Chondrocyte (in vitro differentiated cells): ENCODE measurements at regions not wholly inside any gene's neighbourhood (a gene's known extent, or its start where the extent isn't known, plus 50 kb on each side); places are given as distances from the start of the nearest gene placed in this dataset.

Experiments used
- DNase-seq: peaks from one replicate; pipeline ENCODE4 v3.0.0; 2021; ENCODE audit warnings: mixed read lengths, low spot score
- H3K27ac Mint-ChIP-seq: one replicate; pipeline ENCODE4 v1.8.0; 2021; ENCODE audit warnings: mild to moderate bottlenecking, moderate library complexity, mixed read lengths; ENCODE audit not compliant: unreplicated experiment
- H3K27me3 Mint-ChIP-seq: 2 replicates; pipeline ENCODE4 v1.8.0; 2021; ENCODE audit warnings: low read depth, mixed read lengths
- H3K36me3 Mint-ChIP-seq: 2 replicates; pipeline ENCODE4 v1.8.0; 2021; ENCODE audit warnings: low read depth, mixed read lengths
- H3K4me1 Mint-ChIP-seq: 2 replicates; pipeline ENCODE4 v1.8.0; 2021; ENCODE audit warnings: low read depth, mild to moderate bottlenecking, mixed read lengths
- H3K4me3 Mint-ChIP-seq: one replicate; pipeline ENCODE4 v1.8.0; 2021; ENCODE audit warnings: mild to moderate bottlenecking, moderate library complexity, mixed read lengths; ENCODE audit not compliant: unreplicated experiment
- H3K9me3 Mint-ChIP-seq: 2 replicates; pipeline ENCODE4 v1.8.0; 2021; ENCODE audit warnings: low read depth, mixed read lengths
- TF ChIP-seq, protein P1 (sequence below): fragments of 200-600 bp; sonication (generic); IDR thresholded peaks from 2 replicates; pipeline ENCODE4 v1.5.0; 2021; ENCODE audit warnings: antibody characterized with exemption, mild to moderate bottlenecking, moderate library complexity

DNA sequence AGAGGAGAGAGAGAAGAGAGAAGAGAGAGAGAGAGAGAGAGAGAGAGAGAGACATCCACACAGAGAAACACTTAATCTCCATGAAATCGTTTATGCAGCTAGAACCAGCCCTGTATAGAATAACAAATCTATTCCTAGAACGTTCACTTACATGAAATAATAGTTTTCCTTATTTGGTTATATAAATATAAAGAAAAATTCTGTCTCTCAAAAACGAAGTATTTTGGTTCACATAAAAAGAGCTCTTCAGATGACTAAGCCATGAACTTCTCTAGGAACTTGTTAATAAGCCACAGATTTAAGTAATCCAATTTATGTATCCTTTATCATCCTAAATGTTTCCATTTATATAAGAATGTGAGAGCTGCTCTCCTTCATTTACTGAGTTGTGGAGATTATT, 1315.1 kb upstream of the PCDH7 start:
- peaks cover 8% of the 10 kb centered on the region for H3K9me3 Mint-ChIP-seq
- DNase-seq: no peak
- H3K36me3 Mint-ChIP-seq: no peaks in the 10 kb centered on the region
- no peaks in the 10 kb centered on the region for H3K27me3 Mint-ChIP-seq
- TF ChIP-seq, protein P1, sequence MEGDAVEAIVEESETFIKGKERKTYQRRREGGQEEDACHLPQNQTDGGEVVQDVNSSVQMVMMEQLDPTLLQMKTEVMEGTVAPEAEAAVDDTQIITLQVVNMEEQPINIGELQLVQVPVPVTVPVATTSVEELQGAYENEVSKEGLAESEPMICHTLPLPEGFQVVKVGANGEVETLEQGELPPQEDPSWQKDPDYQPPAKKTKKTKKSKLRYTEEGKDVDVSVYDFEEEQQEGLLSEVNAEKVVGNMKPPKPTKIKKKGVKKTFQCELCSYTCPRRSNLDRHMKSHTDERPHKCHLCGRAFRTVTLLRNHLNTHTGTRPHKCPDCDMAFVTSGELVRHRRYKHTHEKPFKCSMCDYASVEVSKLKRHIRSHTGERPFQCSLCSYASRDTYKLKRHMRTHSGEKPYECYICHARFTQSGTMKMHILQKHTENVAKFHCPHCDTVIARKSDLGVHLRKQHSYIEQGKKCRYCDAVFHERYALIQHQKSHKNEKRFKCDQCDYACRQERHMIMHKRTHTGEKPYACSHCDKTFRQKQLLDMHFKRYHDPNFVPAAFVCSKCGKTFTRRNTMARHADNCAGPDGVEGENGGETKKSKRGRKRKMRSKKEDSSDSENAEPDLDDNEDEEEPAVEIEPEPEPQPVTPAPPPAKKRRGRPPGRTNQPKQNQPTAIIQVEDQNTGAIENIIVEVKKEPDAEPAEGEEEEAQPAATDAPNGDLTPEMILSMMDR: no peak
- H3K4me1 Mint-ChIP-seq: peaks cover 7% of the 10 kb centered on the region
- no peak overlapping the region for H3K4me3 Mint-ChIP-seq
- no peak overlapping the region for H3K27ac Mint-ChIP-seq

DNA sequence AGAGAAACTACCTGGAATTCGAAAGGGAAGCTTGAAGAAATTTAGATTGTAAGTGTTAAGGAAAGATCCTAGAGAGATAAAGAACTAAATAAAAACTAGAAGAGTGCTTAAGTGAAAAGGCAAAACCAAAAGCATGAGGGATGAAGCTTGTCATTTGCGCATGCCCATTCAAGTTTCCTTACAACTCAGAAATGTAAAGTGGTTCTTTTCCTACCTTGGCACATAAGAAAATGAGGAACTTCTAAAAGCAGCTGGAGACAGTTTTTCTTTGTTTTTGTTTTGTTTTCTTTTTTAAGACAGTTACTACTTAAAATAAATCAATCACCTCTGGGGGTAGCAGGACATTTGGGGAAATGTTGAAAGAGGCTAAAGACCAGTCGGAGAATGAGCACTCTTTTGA, 1304.4 kb upstream of the PCDH7 start:
- H3K4me3 Mint-ChIP-seq: no peak overlapping the region
- no peaks in the 10 kb centered on the region for H3K9me3 Mint-ChIP-seq
- no peaks in the 10 kb centered on the region for H3K27me3 Mint-ChIP-seq
- H3K4me1 Mint-ChIP-seq: no peaks in the 10 kb centered on the region
- no peaks in the 10 kb centered on the region for H3K36me3 Mint-ChIP-seq
- TF ChIP-seq, protein P1: no peak
- no peak for DNase-seq
- no peak overlapping the region for H3K27ac Mint-ChIP-seq

DNA sequence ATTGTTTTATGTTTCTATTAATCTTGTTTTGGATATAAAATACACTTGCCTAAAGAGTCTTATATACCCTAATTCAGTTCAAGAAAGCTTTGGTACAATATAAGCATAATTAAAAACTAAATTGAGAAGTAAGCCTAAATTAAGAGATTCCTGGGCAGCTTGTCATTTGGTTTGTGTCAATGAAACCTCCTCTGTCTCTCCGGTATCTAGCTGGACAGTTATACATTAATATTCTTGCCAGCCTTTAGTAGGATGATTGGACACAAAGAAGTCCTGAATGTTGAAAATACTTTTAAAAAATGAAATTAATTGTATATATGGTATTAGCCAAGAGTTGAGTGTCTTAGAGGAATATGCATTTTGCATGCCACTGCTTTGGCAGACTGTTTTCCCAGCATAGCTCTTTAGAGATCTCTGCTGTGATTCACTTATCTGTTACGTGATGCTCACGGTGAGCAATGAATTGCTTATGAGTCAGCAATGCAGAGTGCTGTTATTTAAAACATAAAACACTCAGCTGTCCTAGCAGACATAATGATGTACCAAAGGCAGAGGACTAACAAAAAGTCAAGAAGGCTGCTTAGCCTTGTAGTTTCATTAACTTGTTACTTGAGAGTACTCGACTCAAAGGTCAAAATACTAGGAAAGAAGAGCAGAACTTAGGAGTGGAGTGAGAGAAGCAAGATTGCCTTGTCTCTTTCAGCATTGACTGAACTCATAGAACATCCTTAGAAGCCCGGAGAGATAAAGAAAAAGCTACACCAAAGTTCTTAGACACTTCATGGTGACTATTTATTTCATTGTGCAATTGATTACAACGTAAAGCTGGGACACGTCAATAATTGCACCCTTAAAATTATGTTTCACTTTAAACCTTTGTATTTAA, 1296.1 kb upstream of the PCDH7 start:
- H3K27ac Mint-ChIP-seq: peak overlapping the region; percentile 34

DNA sequence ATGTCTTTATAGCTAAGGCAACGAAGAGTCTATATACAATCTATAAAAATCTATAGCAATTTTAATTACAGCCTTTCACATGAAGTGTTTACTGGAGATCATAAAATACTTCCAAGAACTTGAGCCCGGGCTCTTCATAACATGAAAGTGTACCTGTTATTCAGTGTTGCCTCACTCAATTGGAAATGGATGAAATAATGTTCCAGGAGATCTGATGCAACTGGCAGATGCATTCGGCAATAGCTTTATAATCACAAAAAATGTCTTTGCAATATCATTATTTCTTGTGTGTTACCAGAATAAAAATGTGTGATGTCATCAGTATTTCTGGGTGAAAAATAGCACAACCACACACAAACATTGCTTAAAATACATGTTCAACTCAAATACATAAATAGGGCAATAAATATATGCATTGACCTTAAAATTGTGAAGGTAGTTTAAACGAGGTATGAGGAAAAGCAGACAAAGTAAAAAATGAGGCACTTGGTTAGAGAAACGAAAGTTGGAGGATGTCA, 1266.8 kb upstream of the PCDH7 start:
- Mint-ChIP-seq H3K9me3 (peaks cover 5% of the 10 kb centered on the region), H3K4me1 (no peaks in the 10 kb centered on the region), H3K27ac (no peak overlapping the region), H3K36me3 (no peaks in the 10 kb centered on the region), H3K27me3 (no peaks in the 10 kb centered on the region), H3K4me3 (no peak overlapping the region)
- no peak for DNase-seq
- TF ChIP-seq, protein P1: no peak

More for the DNA sequence above, 1296.1 kb upstream of the PCDH7 start:
- H3K4me3 Mint-ChIP-seq: no peak overlapping the region
- H3K27me3 Mint-ChIP-seq: no peaks in the 10 kb centered on the region
- H3K36me3 Mint-ChIP-seq: no peaks in the 10 kb centered on the region
- no peak for DNase-seq
- H3K4me1 Mint-ChIP-seq: peaks cover 7% of the 10 kb centered on the region
- no peaks in the 10 kb centered on the region for H3K9me3 Mint-ChIP-seq
- TF ChIP-seq, protein P1: no peak

DNA sequence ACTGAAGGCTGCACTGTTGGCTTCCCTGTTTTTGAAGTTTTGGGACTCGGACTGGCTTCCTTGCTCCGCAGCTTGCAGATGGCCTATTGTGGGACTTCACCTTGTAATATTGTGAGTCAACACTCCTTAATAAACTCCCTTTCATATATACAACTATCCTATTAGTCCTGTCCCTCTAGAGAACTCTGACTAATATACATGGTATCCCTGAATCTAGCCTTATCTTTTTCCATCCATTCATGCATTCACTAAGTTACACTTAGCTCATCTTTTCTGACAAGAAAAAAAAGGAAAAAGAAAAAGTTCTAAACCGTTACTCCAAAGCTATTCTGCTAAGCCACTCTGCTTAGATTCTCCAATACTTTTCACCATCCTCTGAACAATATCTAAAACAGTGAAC, 1260.2 kb upstream of the PCDH7 start:
- Mint-ChIP-seq H3K36me3 (no peaks in the 10 kb centered on the region), H3K4me3 (no peak overlapping the region), H3K9me3 (peaks cover 5% of the 10 kb centered on the region), H3K27ac (no peak overlapping the region), H3K27me3 (no peaks in the 10 kb centered on the region), H3K4me1 (no peaks in the 10 kb centered on the region)
- DNase-seq: no peak
- TF ChIP-seq, protein P1: no peak
